H7 (cell line): ENCODE measurements at regions not wholly inside any gene's neighbourhood (a gene's known extent, or its start where the extent isn't known, plus 50 kb on each side); places are given as distances from the start of the nearest gene placed in this dataset.
"Not testable (repeated sequence)": the region's sequence is repeated elsewhere in the genome, so short reads cannot be mapped to it uniquely, and the experiment has no call there.

Experiments
- DNase-seq: peaks from one replicate; pipeline ENCODE4 v3.0.0; 2012
- H3K27me3 ChIP-seq: 2 replicates; pipeline ENCODE4 v1.6.0; 2011; ENCODE audit warnings: mild to moderate bottlenecking, low read length; ENCODE audit not compliant: control insufficient read depth, insufficient read depth
- H3K36me3 ChIP-seq: replicated peaks from 2 replicates; pipeline ENCODE4 v1.5.1; 2011; ENCODE audit warnings: low read length; ENCODE audit not compliant: control insufficient read depth, insufficient read depth
- H3K4me3 ChIP-seq: 2 replicates; pipeline ENCODE4 v1.5.1; 2011; ENCODE audit warnings: low read depth, mild to moderate bottlenecking, control low read depth, low read length, moderate library complexity; ENCODE audit not compliant: insufficient read depth

DNA sequence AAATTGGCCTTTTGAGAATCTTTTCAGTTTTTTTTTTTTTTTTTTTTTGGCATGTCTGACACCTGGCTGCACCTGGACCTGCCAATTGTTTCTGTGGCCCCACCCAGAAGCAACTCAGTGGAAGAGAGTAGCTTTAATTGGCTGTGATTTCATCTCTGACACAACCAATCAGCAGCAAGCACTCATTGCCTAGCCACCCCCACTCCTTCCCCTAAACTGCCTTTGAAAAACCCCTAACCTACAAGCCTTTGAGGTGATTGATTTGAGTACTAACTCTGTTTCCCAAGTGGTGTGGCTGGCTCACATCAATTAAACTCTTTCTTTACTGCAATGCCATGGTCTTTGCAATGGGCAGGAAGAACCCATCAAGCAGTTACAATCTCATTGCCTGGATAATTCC is 98.2 kb upstream of the CHORDC1 start:
- H3K4me3 ChIP-seq = no peak overlapping the region
- DNase-seq = no peak
- no peaks in the 10 kb centered on the region for H3K36me3 ChIP-seq
- no peaks in the 10 kb centered on the region for H3K27me3 ChIP-seq

DNA sequence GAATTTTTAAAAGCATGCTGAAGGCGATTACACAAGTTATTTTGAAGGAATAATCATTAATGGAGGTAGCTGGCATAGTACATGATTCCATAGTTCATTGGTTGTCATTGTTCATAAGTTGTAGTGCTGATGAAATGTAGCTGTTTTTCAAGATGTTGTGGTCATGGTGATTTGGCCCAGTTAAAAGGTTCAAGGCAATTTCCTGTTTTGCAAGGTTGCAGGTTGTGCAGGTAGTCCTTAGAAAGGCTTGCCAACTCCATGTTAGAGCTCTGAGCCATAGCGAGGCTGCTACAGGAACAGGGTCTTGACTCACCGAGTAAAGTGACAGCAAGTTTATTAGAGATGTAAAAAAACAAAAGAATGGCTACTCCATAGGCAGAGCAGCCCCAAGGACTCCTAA is 95.8 kb upstream of the CHORDC1 start:
- Histone ChIP-seq H3K4me3 (no peak overlapping the region), H3K36me3 (no peaks in the 10 kb centered on the region), H3K27me3 (no peaks in the 10 kb centered on the region)
- no peak for DNase-seq

DNA sequence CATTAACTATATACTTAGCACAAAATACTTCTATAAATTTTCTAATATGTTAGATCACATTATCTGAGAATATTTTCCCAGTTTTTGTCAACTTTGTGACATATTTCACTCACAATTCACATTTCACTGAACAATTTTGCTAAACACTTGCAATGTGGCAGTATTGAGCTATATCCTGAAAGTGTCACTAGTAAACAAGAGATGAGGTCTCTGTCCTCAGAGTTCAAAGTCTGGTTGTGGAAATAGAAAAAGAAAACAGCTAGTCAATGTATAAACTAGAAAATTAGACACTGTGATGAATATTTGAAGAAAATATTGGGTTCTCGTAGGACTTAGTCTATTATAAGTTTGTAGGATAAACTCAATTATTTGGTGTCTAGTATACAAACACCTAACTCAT is 87.4 kb upstream of the CHORDC1 start:
- DNase-seq = no peak
- H3K36me3 ChIP-seq = no peaks in the 10 kb centered on the region
- H3K4me3 ChIP-seq = no peak overlapping the region
- H3K27me3 ChIP-seq = no peaks in the 10 kb centered on the region

DNA sequence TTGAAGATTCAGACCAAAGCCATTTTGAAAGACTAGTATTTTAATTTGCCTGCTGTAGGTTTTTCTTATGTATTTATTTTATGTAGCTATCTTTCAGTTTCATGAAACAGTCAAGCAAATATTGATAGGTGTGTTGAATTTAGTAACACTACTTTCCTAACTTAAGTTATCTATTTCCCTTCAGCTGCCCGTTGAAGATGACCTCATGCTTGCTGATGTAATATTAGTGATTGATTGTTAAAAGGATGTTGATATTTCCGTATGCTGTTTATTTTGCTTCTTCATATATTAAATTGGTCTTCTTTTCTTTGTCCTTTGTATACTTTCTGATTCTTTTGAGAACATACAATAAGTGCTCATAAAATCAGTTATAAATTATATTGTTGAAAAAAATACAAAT is 86.8 kb upstream of the CHORDC1 start:
- no peak overlapping the region for H3K4me3 ChIP-seq
- DNase-seq = no peak
- H3K36me3 ChIP-seq = no peaks in the 10 kb centered on the region
- no peaks in the 10 kb centered on the region for H3K27me3 ChIP-seq

DNA sequence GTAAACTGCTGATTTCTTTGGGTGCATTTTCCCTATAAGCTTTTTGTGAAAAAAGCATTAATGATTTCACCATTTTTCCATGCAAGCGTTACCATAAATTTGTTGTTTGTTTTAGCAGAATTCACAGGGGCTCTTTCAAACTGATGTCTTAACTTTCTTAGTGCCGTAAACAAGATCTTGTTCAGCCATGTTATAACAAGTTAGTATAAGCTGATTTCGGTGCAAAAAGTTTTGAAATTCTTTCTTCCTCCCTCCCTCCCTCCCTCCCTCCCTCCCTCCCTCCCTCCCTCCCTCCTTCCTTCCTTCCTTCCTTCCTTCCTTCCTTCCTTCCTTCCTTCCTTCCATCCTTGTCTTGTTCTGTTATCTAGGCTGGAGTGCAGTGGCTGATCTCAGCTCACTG is 71.7 kb upstream of the CHORDC1 start:
- DNase-seq = no peak
- Histone ChIP-seq H3K4me3 (no peak overlapping the region), H3K27me3 (no peaks in the 10 kb centered on the region), H3K36me3 (no peaks in the 10 kb centered on the region)

DNA sequence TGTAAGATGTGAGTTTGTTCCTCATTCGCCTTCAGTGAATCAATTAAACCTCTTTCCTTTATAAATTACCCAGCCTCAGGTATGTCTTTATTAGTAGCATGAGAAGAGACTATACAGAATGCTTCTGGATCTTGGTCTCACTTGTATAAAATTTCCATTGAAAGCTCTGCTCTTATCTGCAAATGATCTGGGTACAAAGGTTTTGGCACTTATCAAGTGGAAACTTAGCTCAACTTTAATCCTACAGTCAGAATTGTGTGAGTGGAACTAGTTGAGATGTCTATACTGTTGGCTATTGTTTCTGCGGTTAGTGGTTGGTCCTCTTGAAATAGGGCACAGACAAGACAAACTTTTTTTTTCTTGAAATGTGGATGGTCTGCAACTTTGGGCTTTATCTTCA is 71.2 kb upstream of the CHORDC1 start:
- Histone ChIP-seq H3K27me3 (no peaks in the 10 kb centered on the region), H3K4me3 (no peak overlapping the region), H3K36me3 (no peaks in the 10 kb centered on the region)
- no peak for DNase-seq

DNA sequence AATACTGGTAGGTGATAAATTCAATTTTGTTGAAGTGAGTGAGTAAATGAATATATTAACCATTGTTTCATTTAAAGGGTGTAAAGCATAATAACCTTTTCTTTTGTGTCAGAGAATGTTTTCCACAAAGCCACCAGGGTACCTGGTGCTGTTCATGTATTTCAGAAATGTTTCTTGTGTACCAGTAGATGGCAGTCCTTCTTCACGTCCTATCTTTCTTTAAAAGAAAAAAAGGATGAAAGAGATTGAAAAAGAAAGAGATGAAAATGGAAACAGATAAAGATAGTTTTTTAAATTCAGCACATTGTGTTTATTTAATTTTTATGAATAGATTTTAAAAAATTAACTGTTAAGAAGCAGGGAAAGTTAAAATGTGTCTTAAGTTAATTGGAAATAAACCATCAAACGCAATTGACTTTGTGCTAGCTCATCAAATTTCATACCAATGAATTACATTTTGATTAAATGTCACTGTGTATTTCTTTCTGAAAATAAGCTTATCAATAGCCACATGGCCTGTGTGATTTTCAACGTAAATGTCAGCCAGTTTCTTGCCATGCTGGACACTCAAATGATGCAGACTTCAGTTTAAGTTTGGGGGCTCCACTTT is 65.5 kb upstream of the CHORDC1 start:
- peak; percentile 44 for DNase-seq
- no peaks in the 10 kb centered on the region for H3K36me3 ChIP-seq
- no peak overlapping the region for H3K4me3 ChIP-seq
- no peaks in the 10 kb centered on the region for H3K27me3 ChIP-seq

DNA sequence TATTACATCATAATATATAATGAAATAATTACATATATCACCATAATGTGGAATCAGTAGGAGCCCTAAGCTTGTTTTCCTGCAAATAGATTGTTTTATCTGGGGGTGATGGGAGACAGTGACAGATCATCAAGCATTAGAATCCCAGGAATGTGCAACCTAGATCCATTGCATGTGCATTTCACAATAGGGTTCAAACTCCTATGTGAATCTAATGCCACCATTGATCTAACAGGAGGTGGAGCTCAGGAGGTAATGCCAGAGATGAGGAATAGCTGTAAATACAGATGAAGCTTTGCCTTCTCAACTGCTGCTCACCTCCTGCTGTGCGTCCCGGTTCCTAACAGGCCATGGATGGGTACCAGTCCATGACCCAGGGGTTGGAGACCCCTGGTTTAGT is 63.8 kb upstream of the CHORDC1 start:
- Histone ChIP-seq H3K36me3 (no peaks in the 10 kb centered on the region), H3K4me3 (no peak overlapping the region), H3K27me3 (no peaks in the 10 kb centered on the region)
- no peak for DNase-seq

DNA sequence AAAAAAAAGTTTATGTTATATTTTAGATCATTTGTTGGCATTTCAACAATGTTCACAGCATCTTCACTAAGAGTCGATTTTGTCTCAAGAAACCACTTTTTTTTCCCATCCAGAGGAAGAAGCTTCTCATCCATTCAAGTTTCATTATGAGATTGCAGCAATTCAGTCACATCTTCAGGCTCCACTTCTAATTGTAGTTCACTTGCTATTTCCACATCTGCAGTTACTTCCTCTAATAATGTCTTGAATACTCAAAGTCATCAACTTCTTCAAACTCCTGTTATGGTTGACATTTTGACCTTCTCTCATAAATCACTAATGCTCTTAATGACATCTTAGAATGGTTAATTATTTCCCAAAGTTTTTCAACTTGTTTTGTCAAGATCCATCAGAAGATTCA is 61.3 kb upstream of the CHORDC1 start:
- Histone ChIP-seq H3K4me3 (no peak overlapping the region), H3K27me3 (no peaks in the 10 kb centered on the region)
- no peak for DNase-seq

DNA sequence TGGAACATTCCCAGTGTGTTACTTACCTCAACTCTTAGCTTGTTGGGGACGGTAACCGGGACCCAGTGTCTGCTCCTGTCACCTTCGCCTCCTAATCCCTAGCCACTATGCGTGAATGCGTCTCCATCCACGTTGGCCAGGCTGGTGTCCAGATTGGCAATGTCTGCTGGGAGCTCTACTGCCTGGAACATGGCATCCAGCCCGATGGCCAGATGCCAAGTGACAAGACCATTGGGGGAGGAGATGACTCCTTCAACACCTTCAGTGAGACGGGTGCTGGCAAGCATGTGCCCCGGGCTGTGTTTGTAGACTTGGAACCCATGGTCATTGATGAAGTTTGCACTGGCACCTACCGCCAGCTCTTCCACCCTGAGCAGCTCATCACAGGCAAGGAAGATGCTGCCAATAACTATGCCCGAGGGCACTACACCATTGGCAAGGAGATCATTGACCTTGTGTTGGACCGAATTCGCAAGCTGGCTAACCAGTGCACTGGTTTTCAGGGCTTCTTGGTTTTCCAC is 59.8 kb upstream of the CHORDC1 start:
- not testable (repeated sequence) for DNase-seq, H3K4me3 ChIP-seq, H3K36me3 ChIP-seq, H3K27me3 ChIP-seq

More for the DNA sequence above, 61.3 kb upstream of the CHORDC1 start:
- H3K36me3 ChIP-seq = no peaks in the 10 kb centered on the region

DNA sequence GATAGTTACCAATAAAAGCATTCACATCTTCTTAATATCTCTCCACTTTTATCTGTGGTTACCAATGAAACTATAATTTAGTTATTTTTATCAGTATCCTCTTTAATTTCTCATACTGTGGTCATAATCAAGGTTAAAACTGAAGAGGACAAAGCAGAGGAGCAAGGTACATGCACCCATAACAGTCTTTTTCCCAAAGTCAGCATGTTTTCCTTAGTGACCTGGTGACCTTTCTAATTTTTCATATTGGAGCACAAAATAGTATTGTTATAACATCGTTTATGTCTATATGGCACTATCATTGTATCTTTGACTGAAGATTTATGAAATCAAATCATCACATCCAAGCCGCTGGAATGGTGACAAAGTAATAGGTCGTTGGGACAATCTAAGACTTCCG is 51.5 kb upstream of the CHORDC1 start:
- H3K4me3 ChIP-seq = no peak overlapping the region
- DNase-seq = no peak
- H3K36me3 ChIP-seq = no peaks in the 10 kb centered on the region

More for the DNA sequence above, 51.5 kb upstream of the CHORDC1 start:
- H3K27me3 ChIP-seq = no peaks in the 10 kb centered on the region
